ENCODE measurements at regions not wholly inside any gene's neighbourhood (a gene's known extent, or its start where the extent isn't known, plus 50 kb on each side); places are given as distances from the start of the nearest gene placed in this dataset.
"Not testable (repeated sequence)": the region's sequence is repeated elsewhere in the genome, so short reads cannot be mapped to it uniquely, and the experiment has no call there.

- DNase-seq (ENCODE audit: low read depth), result not testable (repeated sequence)
Observed at GRCh38 chr5:106979178-106979577, 691.6 kb downstream of the EFNA5 start.

DNA sequence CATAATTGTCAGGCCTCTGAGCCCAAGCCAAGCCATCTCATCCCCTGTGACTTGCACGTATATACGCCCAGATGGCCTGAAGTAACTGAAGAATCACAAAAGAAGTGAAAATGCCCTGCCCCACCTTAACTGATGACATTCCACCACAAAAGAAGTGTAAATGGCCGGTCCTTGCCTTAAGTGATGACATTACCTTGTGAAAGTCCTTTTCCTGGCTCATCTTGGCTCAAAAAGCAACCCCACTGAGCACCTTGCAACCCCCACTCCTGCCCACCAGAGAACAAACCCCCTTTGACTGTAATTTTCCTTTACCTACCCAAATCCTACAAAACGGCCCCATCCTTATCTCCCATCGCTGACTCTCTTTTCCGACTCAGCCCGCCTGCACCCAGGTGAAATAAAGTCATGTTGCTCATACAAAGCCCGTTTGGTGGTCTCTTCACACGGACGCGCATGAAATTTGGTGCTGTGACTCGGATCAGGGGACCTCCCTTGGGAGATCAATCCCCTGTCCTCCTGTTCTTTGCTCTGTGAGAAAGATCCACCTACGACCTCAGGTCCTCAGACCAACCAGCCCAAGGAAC lies 692.1 kb downstream of the EFNA5 start:
- DNase-seq (ENCODE audit: low read depth), result not testable (repeated sequence)

- no peak for DNase-seq (ENCODE audit: low read depth)
Observed at GRCh38 chr5:106976363-106976762, 694.4 kb downstream of the EFNA5 start.

DNA sequence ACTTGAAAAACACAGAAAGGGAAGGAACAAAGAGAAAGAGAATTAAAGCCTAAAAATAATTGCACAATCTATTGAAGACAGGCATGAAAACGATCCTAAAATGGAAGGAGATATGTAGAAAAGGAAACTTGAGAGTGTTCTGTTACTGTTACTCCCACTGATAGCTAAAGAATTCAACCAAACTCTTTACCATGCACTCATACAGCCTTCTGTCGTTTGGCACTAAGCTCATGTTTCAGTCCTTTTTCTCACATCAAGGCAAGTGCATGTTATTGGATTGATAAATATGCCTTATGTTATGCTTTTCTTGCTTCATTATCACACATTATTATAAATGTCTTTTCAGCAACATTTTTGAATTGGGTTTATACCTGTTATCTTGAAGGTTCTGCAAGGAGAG lies 696.5 kb downstream of the EFNA5 start:
- DNase-seq (ENCODE audit: low read depth), result no peak

DNA sequence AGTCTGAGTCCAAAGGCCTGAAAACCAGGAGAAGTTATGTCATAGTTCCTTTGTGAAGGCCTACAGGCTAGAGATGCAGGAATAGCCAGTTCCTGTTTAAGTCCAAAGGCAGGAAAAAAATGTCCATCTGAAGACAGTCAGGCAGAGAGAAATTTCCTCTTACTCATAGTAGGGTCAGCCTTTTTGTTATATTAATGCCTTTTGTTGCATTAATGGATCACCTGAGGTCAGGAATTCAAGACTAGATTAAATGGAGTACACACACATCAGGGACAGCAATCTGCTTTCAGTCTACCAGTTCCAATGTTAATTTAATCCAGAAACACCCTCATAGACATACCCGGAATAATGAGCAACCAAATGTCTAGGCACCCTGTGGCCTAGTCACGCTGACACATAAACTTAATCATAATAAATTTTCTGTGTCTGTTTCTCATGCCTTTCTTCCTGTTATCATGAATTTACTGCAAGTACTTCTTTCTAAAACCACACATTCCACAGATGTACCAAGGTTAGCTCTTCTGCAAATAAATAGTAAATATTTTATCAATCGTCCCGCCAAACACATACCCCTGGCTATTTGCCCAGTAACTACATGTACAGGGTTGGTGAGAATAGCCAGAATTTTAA lies 703.9 kb downstream of the EFNA5 start:
- DNase-seq (ENCODE audit: low read depth), result no peak

DNA sequence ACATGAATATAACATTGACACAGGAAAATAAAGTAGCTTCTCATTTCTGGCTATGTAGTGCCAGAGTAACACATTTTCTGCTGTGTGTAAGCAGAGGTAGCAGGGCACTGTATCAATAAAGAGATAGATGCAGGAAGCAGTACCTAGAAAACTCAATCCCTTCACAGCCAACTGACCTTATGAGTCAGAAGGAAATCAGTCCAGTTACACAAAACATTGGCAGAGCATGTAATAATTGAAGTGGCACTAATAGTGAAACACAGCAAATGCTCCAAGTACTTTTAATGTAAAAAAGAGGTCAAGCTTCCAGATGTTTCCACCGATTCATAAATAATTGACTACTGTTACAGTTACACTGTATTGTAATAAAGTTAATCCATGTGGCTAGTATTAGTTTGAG lies 706.6 kb downstream of the EFNA5 start:
- DNase-seq (ENCODE audit: low read depth), result peak; percentile 11

GRCh38 chr5:106963630-106964029 lies 707.1 kb downstream of the EFNA5 start:
- no peak for DNase-seq (ENCODE audit: low read depth)

DNA sequence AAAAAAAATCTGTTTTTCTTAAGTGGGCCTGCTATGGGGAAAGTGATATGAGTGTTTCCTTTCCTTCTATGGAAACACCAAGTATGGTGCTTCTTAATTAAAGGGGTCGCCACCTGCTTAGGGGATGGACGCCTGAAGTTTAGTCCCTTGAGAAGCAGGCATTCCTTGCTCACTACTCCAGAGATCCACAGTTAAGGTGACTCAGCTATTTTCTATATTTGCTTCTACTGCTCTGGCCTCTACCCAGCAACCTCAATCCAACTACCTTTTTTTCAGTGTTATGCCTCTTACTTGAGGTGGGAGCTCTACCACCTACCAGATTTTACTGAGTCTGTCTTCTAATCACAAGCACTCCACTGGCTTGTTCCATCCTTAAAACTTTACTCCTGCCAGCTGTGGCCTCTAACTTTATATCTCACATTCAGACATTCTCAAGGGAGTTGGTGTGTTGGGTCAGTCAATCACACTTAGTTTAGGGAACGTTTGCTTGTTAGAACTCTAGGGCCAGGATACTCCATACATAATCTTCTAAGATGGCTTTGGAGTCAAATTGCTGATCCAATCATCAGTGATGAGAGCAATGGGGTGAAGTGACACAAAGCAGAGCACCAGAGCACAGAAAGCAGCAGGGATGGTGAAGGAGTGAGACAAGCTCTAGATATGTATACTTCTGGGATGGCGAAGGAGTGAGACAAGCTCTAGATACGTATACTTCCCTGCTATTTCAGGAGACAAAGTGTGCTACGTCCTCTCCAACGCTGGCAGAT lies 708.1 kb downstream of the EFNA5 start:
- no peak for DNase-seq (ENCODE audit: low read depth)

- no peak for DNase-seq (ENCODE audit: low read depth)
Observed at GRCh38 chr5:106959387-106959786, 711.4 kb downstream of the EFNA5 start.

GRCh38 chr5:106957336-106957735 lies 713.4 kb downstream of the EFNA5 start:
- DNase-seq (ENCODE audit: low read depth), result no peak

DNA sequence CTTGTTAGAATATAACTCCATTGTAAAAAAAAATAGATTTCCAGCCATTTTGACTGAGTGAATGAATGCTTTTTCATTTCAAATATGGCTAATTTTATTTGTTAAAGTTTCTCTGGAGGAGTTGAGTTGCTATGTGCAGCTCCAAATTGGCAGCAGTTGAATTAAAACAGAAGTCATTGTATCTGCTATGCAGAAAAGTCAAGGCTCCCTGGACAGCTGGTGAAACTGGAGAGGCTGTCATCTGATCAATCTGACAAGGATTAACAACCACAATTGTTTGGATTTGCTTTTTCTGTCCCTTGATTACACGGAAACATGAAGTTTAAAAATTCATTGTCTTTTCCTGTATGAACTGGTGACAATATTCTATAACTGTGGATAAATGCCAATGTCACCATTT lies 713.9 kb downstream of the EFNA5 start:
- DNase-seq (ENCODE audit: low read depth), result no peak

GRCh38 chr5:106956187-106956586 lies 714.5 kb downstream of the EFNA5 start:
- no peak for DNase-seq (ENCODE audit: low read depth)

DNA sequence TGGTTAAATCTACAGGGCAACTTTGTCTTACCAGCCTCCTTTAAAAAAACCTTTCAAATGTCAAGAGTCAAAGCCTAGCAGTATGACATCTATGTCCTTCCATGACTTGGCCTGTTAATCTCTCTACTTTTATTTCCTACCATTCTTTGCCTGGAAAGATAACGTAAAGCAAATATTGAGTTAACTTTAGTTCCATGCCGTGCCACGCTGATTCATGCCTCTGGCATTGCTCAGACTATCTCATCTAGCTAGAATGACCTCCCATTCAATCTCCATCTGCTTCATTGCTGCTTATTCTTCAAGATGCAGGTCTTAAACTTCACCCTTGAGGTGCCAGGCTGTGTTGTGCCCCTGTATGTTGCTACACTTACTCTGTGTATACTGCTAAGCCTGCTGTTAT lies 729.8 kb downstream of the EFNA5 start:
- DNase-seq (ENCODE audit: low read depth), result peak; percentile 9

DNA sequence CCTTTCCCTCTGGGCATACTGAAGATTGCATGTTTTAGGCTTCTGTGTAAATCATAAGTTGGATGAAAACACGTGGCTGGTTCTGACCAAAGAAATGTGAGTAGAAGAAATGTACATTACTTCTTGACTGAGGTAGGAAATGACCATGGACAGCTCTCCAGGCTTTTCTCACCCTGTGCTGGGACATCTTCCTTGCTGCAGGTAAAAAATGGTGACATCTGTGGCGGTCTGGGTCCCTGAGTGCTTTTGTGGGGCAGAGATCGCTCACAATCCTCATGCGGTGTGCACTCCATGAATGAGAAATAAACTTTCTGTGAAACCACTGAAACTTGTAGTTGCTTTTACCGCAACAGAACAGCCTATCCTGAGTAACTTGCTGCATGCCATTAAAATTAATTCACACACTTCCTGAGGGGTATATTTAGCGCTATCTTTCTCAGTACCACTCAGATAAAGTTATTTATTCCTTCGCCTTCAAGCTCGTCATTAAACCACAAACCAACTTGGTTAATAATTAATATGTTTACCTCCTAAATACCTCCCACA lies 730.4 kb downstream of the EFNA5 start:
- DNase-seq (ENCODE audit: low read depth), result no peak

- DNase-seq (ENCODE audit: low read depth), result no peak
Observed at GRCh38 chr5:106923409-106923808, 747.3 kb downstream of the EFNA5 start.

DNA sequence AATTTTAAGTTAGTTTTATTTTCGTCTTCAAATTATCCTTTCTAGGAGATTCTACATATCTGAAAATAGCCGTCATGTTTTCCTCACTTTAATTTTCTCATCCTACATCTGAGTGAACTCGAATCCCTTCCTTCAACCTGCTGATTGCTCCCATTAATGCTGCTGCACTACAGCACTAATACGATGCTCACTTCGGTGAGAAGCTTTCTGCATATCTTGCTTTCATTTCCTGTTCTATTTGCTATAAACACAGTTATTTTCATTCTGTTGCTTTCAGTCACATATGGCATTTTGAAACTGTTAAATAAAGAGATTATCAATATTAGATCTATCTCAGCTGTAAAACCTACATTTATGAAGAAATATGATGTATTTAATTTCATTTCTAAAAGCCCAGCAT lies 749.2 kb downstream of the EFNA5 start:
- DNase-seq (ENCODE audit: low read depth), result no peak

DNA sequence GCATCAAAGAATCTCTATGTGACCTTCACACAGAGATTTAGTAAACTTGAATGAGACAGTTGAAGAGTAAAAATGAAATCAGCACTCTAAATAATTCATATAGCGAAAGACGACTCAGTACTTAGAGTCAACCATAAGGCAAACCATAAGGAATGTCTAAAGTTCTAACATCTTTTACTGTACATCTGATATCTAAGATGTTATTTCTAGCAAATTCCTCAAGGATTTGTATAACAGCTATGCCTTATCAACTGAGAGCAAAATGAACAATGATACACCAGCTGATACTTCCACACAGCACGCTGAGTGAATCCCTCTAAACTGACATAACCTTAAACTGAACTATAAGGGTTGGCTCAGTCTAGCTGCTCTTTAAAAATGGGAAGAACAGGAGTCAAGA lies 760.3 kb downstream of the EFNA5 start:
- no peak for DNase-seq (ENCODE audit: low read depth)

- no peak for DNase-seq (ENCODE audit: low read depth)
Observed at GRCh38 chr5:106909716-106910115, 761.0 kb downstream of the EFNA5 start.

DNA sequence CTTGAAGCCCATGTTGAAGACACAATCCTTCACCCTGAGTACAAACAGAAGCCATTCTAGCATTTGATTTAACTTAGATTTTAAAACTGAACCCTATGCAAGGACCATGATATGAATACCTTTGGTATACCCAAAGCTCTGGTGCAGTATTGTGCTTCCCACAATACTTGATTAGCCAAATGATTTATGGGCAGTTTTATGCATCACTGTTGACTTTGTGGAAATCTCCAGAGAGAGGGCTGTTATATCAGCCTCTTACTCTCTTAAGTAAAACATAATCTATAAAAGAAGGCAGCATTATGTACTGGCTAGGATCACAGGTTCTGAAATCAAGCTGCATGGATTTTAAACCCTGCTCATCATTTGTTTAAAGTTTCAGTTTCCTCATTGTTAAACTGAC lies 762.8 kb downstream of the EFNA5 start:
- DNase-seq (ENCODE audit: low read depth), result no peak

DNA sequence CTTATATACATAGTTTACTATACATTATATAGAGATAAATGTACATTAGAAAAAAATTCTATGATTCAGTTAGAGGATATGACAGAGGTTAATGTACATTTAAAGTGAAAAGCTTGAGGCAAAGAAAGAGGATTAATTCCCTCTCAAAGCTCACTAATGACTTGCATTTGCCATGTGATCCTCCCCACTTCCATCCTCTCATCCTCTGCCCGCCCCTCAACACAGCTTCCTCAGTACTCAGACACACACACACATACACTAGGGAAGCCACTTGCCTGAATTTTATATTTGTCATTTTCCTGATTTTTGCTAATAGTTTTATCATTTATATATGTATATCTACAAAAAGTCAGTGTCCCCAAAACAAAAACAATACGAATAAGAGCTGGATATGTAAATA lies 764.5 kb downstream of the EFNA5 start:
- DNase-seq (ENCODE audit: low read depth), result no peak

- peak; percentile 32 for DNase-seq (ENCODE audit: low read depth)
Observed at GRCh38 chr5:106894964-106895363, 775.8 kb downstream of the EFNA5 start.

GRCh38 chr5:106882035-106882434 lies 788.7 kb downstream of the EFNA5 start:
- no peak for DNase-seq (ENCODE audit: low read depth)

DNA sequence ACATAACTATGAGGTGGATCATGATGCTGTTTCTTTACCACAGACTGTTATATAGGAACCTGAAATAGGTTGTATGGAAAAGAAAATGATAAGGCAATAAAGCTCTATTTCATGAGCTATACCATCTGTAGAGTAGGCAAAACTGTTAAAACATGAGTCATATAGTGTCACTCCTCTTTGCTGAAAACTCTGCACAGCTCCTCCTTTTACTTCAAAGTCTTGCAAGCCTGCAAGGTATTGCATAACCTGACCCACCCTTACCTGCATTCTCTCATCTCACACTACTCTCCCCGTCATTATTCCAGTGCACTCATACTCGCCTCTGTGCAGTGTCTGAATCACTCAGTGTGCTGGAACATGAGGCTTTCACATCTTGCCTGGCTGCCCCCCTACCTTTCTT lies 790.1 kb downstream of the EFNA5 start:
- DNase-seq (ENCODE audit: low read depth), result no peak
